IMR-90 (cell line): ENCODE measurements at regions not wholly inside any gene's neighbourhood (a gene's known extent, or its start where the extent isn't known, plus 50 kb on each side); places are given as distances from the start of the nearest gene placed in this dataset.

ENCODE experiments used
- ATAC-seq: fragments of 200-7000 bp; cut with Tn5 transposase; 2 replicates; pipeline ENCODE4 v1.9.1; 2020; ENCODE audit warnings: low read depth, mild to moderate bottlenecking, moderate library complexity
- BruUV-seq: library from RNA; stranded (reverse); fragments of 400-500 nt; replicated peaks from 2 replicates; lab custom pipeline; 2021; lab: Mats Ljungman, UMichigan
- CTCF ChIA-PET: fragments of 300-600 bp; formaldehyde crosslinking; extraction: SDS; loops from one replicate; lab custom pipeline; 2021; ENCODE audit warnings: antibody characterized with exemption; lab: Yijun Ruan, JAX
- POLR2A ChIA-PET: fragments of 300-600 bp; sonication (Branson Sonifier 250); formaldehyde crosslinking; loops from one replicate; lab custom pipeline; 2022; ENCODE audit warnings: antibody characterized with exemption; ENCODE audit not compliant: unreplicated experiment; lab: Charles Lee
- DNase-seq: peaks from one replicate; pipeline ENCODE4 v3.0.0; 2013
- H2AFZ ChIP-seq: replicated peaks from 2 replicates; pipeline ENCODE3; 2013; ENCODE audit warnings: low read length, mild to moderate bottlenecking; ENCODE audit not compliant: poor library complexity
- H2AK5ac ChIP-seq: 2 replicates; pipeline ENCODE4 v1.6.1; 2013; ENCODE audit warnings: low read depth, low read length, inconsistent platforms
- H2AK9ac ChIP-seq: replicated peaks from 2 replicates; pipeline ENCODE3; 2013; ENCODE audit warnings: mild to moderate bottlenecking, low read depth, low read length, moderate library complexity; ENCODE audit not compliant: poor library complexity
- H2BK120ac ChIP-seq: 2 replicates; pipeline ENCODE4 v1.6.1; 2013; ENCODE audit warnings: low read depth, low read length, inconsistent platforms
- H2BK15ac ChIP-seq: 3 replicates; pipeline ENCODE4 v1.6.1; 2013; ENCODE audit warnings: low read depth, low read length, inconsistent platforms
- H2BK20ac ChIP-seq: 2 replicates; pipeline ENCODE4 v1.6.1; 2013; ENCODE audit warnings: low read depth, mild to moderate bottlenecking, inconsistent platforms, low read length, moderate library complexity
- H2BK5ac ChIP-seq: 2 replicates; pipeline ENCODE4 v1.6.1; 2013; ENCODE audit warnings: mild to moderate bottlenecking, low read depth, low read length, inconsistent platforms; ENCODE audit not compliant: poor library complexity, severe bottlenecking
- H3K14ac ChIP-seq: replicated peaks from 2 replicates; pipeline ENCODE4 v1.6.1; 2013; ENCODE audit warnings: low read depth, low read length, inconsistent platforms
- H3K18ac ChIP-seq: 2 replicates; pipeline ENCODE4 v1.6.1; 2013; ENCODE audit warnings: low read depth, low read length, control low read depth
- H3K23ac ChIP-seq: 2 replicates; pipeline ENCODE4 v1.6.1; 2013; ENCODE audit warnings: low read depth, low read length, inconsistent platforms
- H3K27ac ChIP-seq: 2 replicates; pipeline ENCODE4 v1.5.1; 2013; ENCODE audit warnings: mild to moderate bottlenecking, control low read depth, low read length; ENCODE audit not compliant: insufficient read depth
- H3K27me3 ChIP-seq: 2 replicates; pipeline ENCODE4 v1.6.1; 2013; ENCODE audit warnings: low read length; ENCODE audit not compliant: control insufficient read depth, insufficient read depth
- H3K36me3 ChIP-seq: 2 replicates; pipeline ENCODE4 v1.6.1; 2013; ENCODE audit warnings: low read length, mixed read lengths; ENCODE audit not compliant: control insufficient read depth, insufficient read depth
- H3K4ac ChIP-seq: 2 replicates; pipeline ENCODE4 v1.6.1; 2013; ENCODE audit warnings: low read depth, low read length, inconsistent platforms
- H3K4me1 ChIP-seq: 2 replicates; pipeline ENCODE4 v1.6.1; 2013; ENCODE audit warnings: low read length, mixed read lengths; ENCODE audit not compliant: control insufficient read depth, insufficient read depth
- H3K4me2 ChIP-seq: 2 replicates; pipeline ENCODE4 v1.6.1; 2013; ENCODE audit warnings: low read depth, mild to moderate bottlenecking, control low read depth, low read length, moderate library complexity
- H3K4me3 ChIP-seq: 2 replicates; pipeline ENCODE4 v1.5.1; 2013; ENCODE audit warnings: low read depth, mild to moderate bottlenecking, control low read depth, low read length, moderate library complexity; ENCODE audit not compliant: insufficient read depth
- H3K56ac ChIP-seq: 2 replicates; pipeline ENCODE4 v1.6.1; 2013; ENCODE audit warnings: low read length, inconsistent platforms; ENCODE audit not compliant: insufficient read depth; ENCODE audit errors: extremely low read depth
- H3K79me1 ChIP-seq, 2 experiments: 2 replicates each; pipeline ENCODE4 v1.6.1; 2013; ENCODE audit warnings: low read length in 2 of 2, inconsistent platforms in 1 of 2, low read depth in 1 of 2
- H3K9ac ChIP-seq: 2 replicates; pipeline ENCODE4 v1.6.1; 2013; ENCODE audit warnings: low read depth, low read length, control low read depth
- H3K9me1 ChIP-seq: 2 replicates; pipeline ENCODE4 v1.6.1; 2013; ENCODE audit warnings: low read length, inconsistent platforms; ENCODE audit not compliant: insufficient read depth
- H3K9me3 ChIP-seq: 2 replicates; pipeline ENCODE4 v1.6.1; 2013; ENCODE audit warnings: low read length; ENCODE audit not compliant: control insufficient read depth, insufficient read depth
- H4K20me1 ChIP-seq: 2 replicates; pipeline ENCODE4 v1.6.1; 2013; ENCODE audit warnings: low read length, inconsistent platforms; ENCODE audit not compliant: insufficient read depth
- H4K5ac ChIP-seq: 2 replicates; pipeline ENCODE4 v1.6.1; 2013; ENCODE audit warnings: mild to moderate bottlenecking, low read depth, low read length, control low read depth
- H4K8ac ChIP-seq, 2 experiments: 2 replicates each; pipeline ENCODE4 v1.6.1; 2013; ENCODE audit warnings: low read depth in 2 of 2, low read length in 2 of 2, control low read depth in 1 of 2, inconsistent platforms in 1 of 2
- H4K91ac ChIP-seq: 2 replicates; pipeline ENCODE4 v1.6.1; 2013; ENCODE audit warnings: low read depth, low read length, inconsistent platforms; ENCODE audit not compliant: insufficient read depth
- BHLHE40 ChIP-seq: fragments of 150-350 bp; IDR thresholded peaks from 2 replicates; pipeline ENCODE4 v1.6.1; 2016; ENCODE audit warnings: mild to moderate bottlenecking, low read depth, low read length
- CEBPB ChIP-seq: IDR thresholded peaks from 2 replicates; pipeline ENCODE4 v1.6.1; 2012; ENCODE audit warnings: low read depth, low read length, improper control_type of control experiment
- CHD1 ChIP-seq: IDR thresholded peaks from 2 replicates; pipeline ENCODE4 v1.6.1; 2012; ENCODE audit warnings: low read depth, low read length, improper control_type of control experiment
- MAFK ChIP-seq: IDR thresholded peaks from 2 replicates; pipeline ENCODE4 v1.6.1; 2012; ENCODE audit warnings: low read depth, low read length, improper control_type of control experiment
- MAZ ChIP-seq: IDR thresholded peaks from 2 replicates; pipeline ENCODE4 v1.6.1; 2012; ENCODE audit warnings: low read depth, mild to moderate bottlenecking, low read length, improper control_type of control experiment, moderate library complexity, borderline replicate concordance
- MXI1 ChIP-seq: IDR thresholded peaks from 2 replicates; pipeline ENCODE4 v1.6.1; 2012; ENCODE audit warnings: low read depth, mild to moderate bottlenecking, low read length, moderate library complexity, borderline replicate concordance
- POLR2A ChIP-seq: IDR thresholded peaks from 2 replicates; pipeline ENCODE4 v1.6.1; 2012; ENCODE audit warnings: mild to moderate bottlenecking, low read depth, low read length
- RCOR1 ChIP-seq: IDR thresholded peaks from 2 replicates; pipeline ENCODE4 v1.6.1; 2012; ENCODE audit warnings: mild to moderate bottlenecking, low read length, improper control_type of control experiment; ENCODE audit not compliant: insufficient replicate concordance
- SMC3 ChIP-seq: fragments of 150-350 bp; IDR thresholded peaks from 2 replicates; pipeline ENCODE4 v1.6.1; 2016; ENCODE audit warnings: low read depth, mild to moderate bottlenecking, antibody characterized with exemption, low read length, moderate library complexity
- WGBS, 2 experiments: methylation state at CpG; one replicate each; pipeline versions ENCODE4 v1.1.5 to v1.1.7; 2013; ENCODE audit warnings: missing lambda C conversion rate in 2 of 2; ENCODE audit not compliant: insufficient read length in 1 of 2; ENCODE audit errors: extremely low coverage in 2 of 2; 5-methylcytosine and 5-hydroxymethylcytosine counted together
- dilution Hi-C: fragments of 300-500 bp; cut with HindIII; formaldehyde crosslinking; loops from one replicate; pipeline ENCODE4 v1.14.3; 2018; ENCODE audit warnings: low sequenced_read_pairs; ENCODE audit not compliant: unreplicated experiment
- in situ Hi-C: fragments of 300-500 bp; cut with MboI; formaldehyde crosslinking; loops from 3 replicates; pipeline ENCODE4 v1.14.3; 2019; ENCODE audit warnings: low sequenced_read_pairs, inconsistent platforms, mixed read lengths
- intact Hi-C: fragments of 100-400 bp; cut with micrococcal nuclease; formaldehyde crosslinking; loops from 2 replicates; pipeline ENCODE4 v1.10.0; 2022
- TF ChIP-seq, protein P1 (sequence below): conservative IDR thresholded peaks from 2 replicates; pipeline ENCODE4 v1.5.1; 2012; ENCODE audit warnings: mild to moderate bottlenecking, low read depth, low read length, improper control_type of control experiment
- TF ChIP-seq, protein P2 (sequence below): fragments of 150-350 bp; IDR thresholded peaks from 2 replicates; pipeline ENCODE4 v1.6.1; 2017; ENCODE audit warnings: mild to moderate bottlenecking, antibody characterized with exemption, low read length, low read depth

DNA sequence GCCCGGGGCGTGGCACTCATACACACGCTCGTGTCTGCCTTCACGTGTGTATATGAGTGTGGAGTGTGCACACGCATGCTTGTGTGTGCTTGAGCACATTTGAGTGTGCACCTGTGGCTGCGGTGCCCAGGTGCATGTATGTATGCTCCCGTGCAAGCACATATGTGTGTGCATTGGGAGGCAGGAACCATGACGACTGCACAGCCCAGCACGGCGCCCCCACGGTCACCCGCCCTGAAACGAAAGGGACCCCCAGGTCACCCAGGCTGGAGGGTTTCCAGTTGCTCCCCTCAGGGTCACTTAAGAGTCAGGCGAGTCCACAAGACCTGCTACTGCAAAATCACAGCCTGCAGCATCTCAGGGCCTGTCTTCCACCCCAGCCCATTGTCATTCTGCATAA is 94.7 kb downstream of the YTHDF1 start:
- TF ChIP-seq, protein P1, sequence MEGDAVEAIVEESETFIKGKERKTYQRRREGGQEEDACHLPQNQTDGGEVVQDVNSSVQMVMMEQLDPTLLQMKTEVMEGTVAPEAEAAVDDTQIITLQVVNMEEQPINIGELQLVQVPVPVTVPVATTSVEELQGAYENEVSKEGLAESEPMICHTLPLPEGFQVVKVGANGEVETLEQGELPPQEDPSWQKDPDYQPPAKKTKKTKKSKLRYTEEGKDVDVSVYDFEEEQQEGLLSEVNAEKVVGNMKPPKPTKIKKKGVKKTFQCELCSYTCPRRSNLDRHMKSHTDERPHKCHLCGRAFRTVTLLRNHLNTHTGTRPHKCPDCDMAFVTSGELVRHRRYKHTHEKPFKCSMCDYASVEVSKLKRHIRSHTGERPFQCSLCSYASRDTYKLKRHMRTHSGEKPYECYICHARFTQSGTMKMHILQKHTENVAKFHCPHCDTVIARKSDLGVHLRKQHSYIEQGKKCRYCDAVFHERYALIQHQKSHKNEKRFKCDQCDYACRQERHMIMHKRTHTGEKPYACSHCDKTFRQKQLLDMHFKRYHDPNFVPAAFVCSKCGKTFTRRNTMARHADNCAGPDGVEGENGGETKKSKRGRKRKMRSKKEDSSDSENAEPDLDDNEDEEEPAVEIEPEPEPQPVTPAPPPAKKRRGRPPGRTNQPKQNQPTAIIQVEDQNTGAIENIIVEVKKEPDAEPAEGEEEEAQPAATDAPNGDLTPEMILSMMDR, result no peak
- TF ChIP-seq POLR2A (no peak), BHLHE40 (no peak), MAFK (no peak), SMC3 (no peak), CHD1 (no peak), MXI1 (no peak), MAZ (no peak), CEBPB (no peak), RCOR1 (no peak)
- TF ChIP-seq, protein P2, sequence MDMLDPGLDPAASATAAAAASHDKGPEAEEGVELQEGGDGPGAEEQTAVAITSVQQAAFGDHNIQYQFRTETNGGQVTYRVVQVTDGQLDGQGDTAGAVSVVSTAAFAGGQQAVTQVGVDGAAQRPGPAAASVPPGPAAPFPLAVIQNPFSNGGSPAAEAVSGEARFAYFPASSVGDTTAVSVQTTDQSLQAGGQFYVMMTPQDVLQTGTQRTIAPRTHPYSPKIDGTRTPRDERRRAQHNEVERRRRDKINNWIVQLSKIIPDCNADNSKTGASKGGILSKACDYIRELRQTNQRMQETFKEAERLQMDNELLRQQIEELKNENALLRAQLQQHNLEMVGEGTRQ, result no peak
- no peaks in the 10 kb centered on the region for H3K4me1 ChIP-seq
- H3K14ac ChIP-seq, result no peak overlapping the region
- ChIA-PET POLR2A (no interaction called here), CTCF (no interaction called here)
- H4K8ac ChIP-seq, result no peak overlapping the region
- no peak overlapping the region for H3K23ac ChIP-seq
- peaks cover 17% of the 10 kb centered on the region for H3K27me3 ChIP-seq
- no peaks in the 10 kb centered on the region for H3K36me3 ChIP-seq
- no peak overlapping the region for H3K4ac ChIP-seq
- no peak overlapping the region for H2AK9ac ChIP-seq
- no peak overlapping the region for H2BK20ac ChIP-seq
- 56% methylated on average over 8 of the region's 15 CpGs; no CpG with 5 or more reads in 1 of the 2 experiments for WGBS, 2 experiments
- H2BK15ac ChIP-seq, result no peak overlapping the region
- no peaks in the 10 kb centered on the region for H3K9me1 ChIP-seq
- H2AFZ ChIP-seq, result no peak overlapping the region
- no peak overlapping the region for H3K27ac ChIP-seq
- H3K79me1 ChIP-seq, result no peaks in the 10 kb centered on the region
- dilution Hi-C loops (no loop called here), in situ Hi-C loops (no loop called here), intact Hi-C loops (no loop called here)
- H2BK5ac ChIP-seq, result no peak overlapping the region
- no peak overlapping the region for H3K4me2 ChIP-seq
- no peak overlapping the region for H3K56ac ChIP-seq
- H2BK120ac ChIP-seq, result no peak overlapping the region
- BruUV-seq, result no TSS peak
- no peaks in the 10 kb centered on the region for H4K20me1 ChIP-seq
- DNase-seq, result no peak
- ATAC-seq, result no peak
- H2AK5ac ChIP-seq, result no peak overlapping the region
- H3K9ac ChIP-seq, result no peak overlapping the region
- peaks cover 3% of the 10 kb centered on the region; the same call in 1 of the 2 replicates for H3K9me3 ChIP-seq
- no peak overlapping the region for H4K91ac ChIP-seq
- H4K5ac ChIP-seq, result no peak overlapping the region
- no peak overlapping the region for H3K4me3 ChIP-seq
- no peak overlapping the region for H3K18ac ChIP-seq
